K562 (cell line): ENCODE measurements at regions not wholly inside any gene's neighbourhood (a gene's known extent, or its start where the extent isn't known, plus 50 kb on each side); places are given as distances from the start of the nearest gene placed in this dataset.

Experiments
- ATAC-seq: fragments of 200-7000 bp; cut with Tn5 transposase; 3 replicates; pipeline ENCODE4 v1.9.1; 2020; ENCODE audit warnings: moderate library complexity
- BruUV-seq: library from RNA; stranded (reverse); fragments of 400-500 nt; replicated peaks from 2 replicates; lab custom pipeline; 2021; lab: Mats Ljungman, UMichigan
- CTCF ChIA-PET: fragments of 300-600 bp; formaldehyde crosslinking; extraction: SDS; loops from one replicate; lab custom pipeline; 2021; ENCODE audit warnings: low intra/inter-chr PET ratio; lab: Yijun Ruan, JAX
- POLR2A ChIA-PET: fragments of 300-600, 350-650 bp; sonication (Branson Sonifier 250); formaldehyde crosslinking; extraction: SDS; loops from one replicate; lab custom pipeline; 2021; ENCODE audit warnings: antibody characterized with exemption, inconsistent platforms; lab: Yijun Ruan, JAX
- DNase-seq, 4 experiments: peaks; one replicate each; pipeline versions ENCODE4 v3.0.0 to v3.0.0-alpha.2; 2011 to 2018; ENCODE audit warnings: low spot score in 3 of 4, mixed read lengths in 3 of 4; ENCODE audit errors: extremely low read depth in 1 of 4
- FAIRE-seq: peaks from 2 replicates; lab custom pipeline; 2011; peaks lifted over from hg19 to GRCh38; lab: Jason Lieb, UNC
- H2AFZ ChIP-seq: 2 replicates; pipeline ENCODE4 v1.6.0; 2011; ENCODE audit warnings: low read depth, low read length, control low read depth, inconsistent platforms
- H3K27ac ChIP-seq: fragments of 200-600 bp; 3 replicates; pipeline ENCODE4 v1.8.0; 2011; ENCODE audit warnings: low read depth, mild to moderate bottlenecking, control low read depth, inconsistent platforms, low read length, moderate library complexity, mixed read lengths; ENCODE audit errors: extremely low read depth
- H3K27me3 ChIP-seq, 2 experiments: fragments of 300-600 bp in 1 of 2; 2 replicates in 1 of 2; 3 replicates in 1 of 2; pipeline versions ENCODE4 v1.6.0 to v1.8.0; 2011; ENCODE audit warnings: inconsistent platforms in 2 of 2, low read length in 2 of 2, mild to moderate bottlenecking in 1 of 2, mixed read lengths in 1 of 2, moderate library complexity in 1 of 2; ENCODE audit not compliant: control insufficient read depth in 2 of 2, insufficient read depth in 2 of 2
- H3K36me3 ChIP-seq: fragments of 300-600 bp; 3 replicates; pipeline ENCODE4 v1.8.0; 2011; ENCODE audit warnings: mild to moderate bottlenecking, low read length, inconsistent platforms; ENCODE audit not compliant: control insufficient read depth, insufficient read depth
- H3K4me1 ChIP-seq, 2 experiments: fragments of 200-600 bp in 1 of 2; replicated peaks in 1 of 2; 2 replicates in 1 of 2; 3 replicates in 1 of 2; pipeline versions ENCODE4 v1.5.1 to v1.8.0; 2011; ENCODE audit warnings: inconsistent platforms in 2 of 2, low read length in 2 of 2, mild to moderate bottlenecking in 1 of 2, mixed read lengths in 1 of 2, moderate library complexity in 1 of 2; ENCODE audit not compliant: control insufficient read depth in 2 of 2, insufficient read depth in 2 of 2
- H3K4me2 ChIP-seq: 2 replicates; pipeline ENCODE4 v1.6.1; 2011; ENCODE audit warnings: low read length, control low read depth, inconsistent platforms, mixed read lengths; ENCODE audit not compliant: insufficient read depth
- H3K4me3 ChIP-seq: fragments of 200-600 bp; sonication (generic), shearing (Covaris generic); 2 replicates; pipeline ENCODE4 v1.5.1; 2016; ENCODE audit warnings: control low read depth, inconsistent platforms
- H3K79me2 ChIP-seq: fragments of 200-600 bp; 3 replicates; pipeline ENCODE4 v1.8.0; 2011; ENCODE audit warnings: low read length, inconsistent platforms; ENCODE audit not compliant: control insufficient read depth, insufficient read depth
- H3K9ac ChIP-seq, 2 experiments: 2 replicates each; pipeline versions ENCODE4 v1.6.0 to v1.6.1; 2011; ENCODE audit warnings: low read depth in 2 of 2, low read length in 2 of 2, control low read depth in 1 of 2, inconsistent platforms in 1 of 2, mild to moderate bottlenecking in 1 of 2, mixed read lengths in 1 of 2; ENCODE audit not compliant: insufficient read depth in 1 of 2
- H3K9me1 ChIP-seq: one replicate; pipeline ENCODE4 v1.6.0; 2011; ENCODE audit warnings: inconsistent platforms, mild to moderate bottlenecking, low read length, moderate library complexity; ENCODE audit not compliant: control insufficient read depth, insufficient read depth
- H3K9me3 ChIP-seq: replicated peaks from 2 replicates; pipeline ENCODE4 v1.5.1; 2011; ENCODE audit warnings: low read depth, low read length, inconsistent platforms; ENCODE audit not compliant: control insufficient read depth, insufficient read depth
- H4K20me1 ChIP-seq: replicated peaks from 2 replicates; pipeline ENCODE4 v1.6.1; 2011; ENCODE audit warnings: low read length, inconsistent platforms, mixed read lengths; ENCODE audit not compliant: control insufficient read depth, insufficient read depth
- CCNT2 ChIP-seq: IDR thresholded peaks from 2 replicates; pipeline ENCODE4 v1.6.1; 2011; ENCODE audit warnings: borderline replicate concordance, low read depth, mild to moderate bottlenecking, moderate library complexity, mixed read lengths, low read length; ENCODE audit not compliant: insufficient read length; ENCODE audit errors: extremely low read depth
- GATA2 ChIP-seq: sonication (generic); formaldehyde crosslinking; IDR thresholded peaks from 2 replicates; pipeline ENCODE4 v1.4.0; 2020; ENCODE audit warnings: mild to moderate bottlenecking, missing genetic modification reagents
- ZFP36 ChIP-seq: fragments of 150-350 bp; IDR thresholded peaks from 2 replicates; pipeline ENCODE4 v1.6.1; 2018; ENCODE audit warnings: low read length, low read depth; ENCODE audit not compliant: partially characterized antibody
- WGBS: fragments of 100-300 bp; shearing (Covaris generic); methylation state at CpG from one replicate; pipeline ENCODE4 v1.1.6; 2016; ENCODE audit warnings: low coverage, mixed read lengths; ENCODE audit not compliant: insufficient coverage; ENCODE audit errors: missing lambda C conversion rate; 5-methylcytosine and 5-hydroxymethylcytosine counted together
- in situ Hi-C: fragments of 300-500 bp; cut with MboI; formaldehyde crosslinking; loops from 4 replicates; pipeline ENCODE4 v1.15.0; 2018; ENCODE audit warnings: inconsistent platforms, mixed read lengths
- intact Hi-C: fragments of 100-400 bp; cut with micrococcal nuclease; formaldehyde crosslinking; loops from 2 replicates; pipeline ENCODE4 v1.14.2; 2022

- no TSS peak for BruUV-seq
- ATAC-seq (no peak), DNase-seq (no peak), FAIRE-seq (no peak)
- Histone ChIP-seq H3K27ac (no peak overlapping the region), H2AFZ (no peak overlapping the region), H3K9me1 (no peaks in the 10 kb centered on the region), H3K36me3 (no peaks in the 10 kb centered on the region), H3K79me2 (no peaks in the 10 kb centered on the region), H3K4me2 (no peak overlapping the region), H3K4me3 (no peak overlapping the region), H3K4me1 (no peaks in the 10 kb centered on the region), H3K9me3 (no peaks in the 10 kb centered on the region; the same call in 1 of the 2 replicates), H3K9ac (no peak overlapping the region), H3K27me3 (no peaks in the 10 kb centered on the region), H4K20me1 (no peaks in the 10 kb centered on the region)
- intact Hi-C loops = no loop called here
- CTCF ChIA-PET = no interaction called here
- in situ Hi-C loops = no loop called here
- TF ChIP-seq GATA2 = no peak
- WGBS = 0% methylated on average over 4 of the region's 4 CpGs
- POLR2A ChIA-PET = no interaction called here
Observed at GRCh38 chr15:24607636-24608035, 67.9 kb upstream of the NPAP1 start.

- TF ChIP-seq ZFP36 = peak; percentile 58
- TF ChIP-seq CCNT2 = no peak
- Histone ChIP-seq H3K9ac (no peak overlapping the region), H3K79me2 (no peaks in the 10 kb centered on the region), H3K4me2 (no peak overlapping the region), H3K4me3 (no peak overlapping the region), H4K20me1 (no peaks in the 10 kb centered on the region), H3K9me1 (no peaks in the 10 kb centered on the region), H2AFZ (no peak overlapping the region), H3K9me3 (no peaks in the 10 kb centered on the region; the same call in 1 of the 2 replicates), H3K36me3 (no peaks in the 10 kb centered on the region), H3K27me3 (no peaks in the 10 kb centered on the region), H3K27ac (no peak overlapping the region), H3K4me1 (no peaks in the 10 kb centered on the region)
- POLR2A ChIA-PET = no interaction called here
- no TSS peak for BruUV-seq
- no peak for FAIRE-seq
- in situ Hi-C loops = no loop called here
- intact Hi-C loops = no loop called here
- CTCF ChIA-PET = no interaction called here
- DNase-seq = no peak
- 0% methylated on average over 1 of the region's 1 CpG for WGBS
- ATAC-seq = no peak
Observed at GRCh38 chr15:24617646-24618045, 57.9 kb upstream of the NPAP1 start.
